ENCODE measurements at regions not wholly inside any gene's neighbourhood (a gene's known extent, or its start where the extent isn't known, plus 50 kb on each side); places are given as distances from the start of the nearest gene placed in this dataset.

- no peak for TF ChIP-seq EZH2 (IDR thresholded peaks at IDR 0.05; ENCODE audit: borderline replicate concordance, low read depth, low read length, severe bottlenecking)
- no peak for TF ChIP-seq CTCF (IDR thresholded peaks at IDR 0.05; ENCODE audit: borderline replicate concordance, extremely low read depth, low read length, poor library complexity, severe bottlenecking)
Observed at GRCh38 chr14:65864549-65864948, 452.0 kb downstream of the FUT8 start.
